KG1 (cell line): ENCODE measurements at regions not wholly inside any gene's neighbourhood (a gene's known extent, or its start where the extent isn't known, plus 50 kb on each side); places are given as distances from the start of the nearest gene placed in this dataset.
"Not testable (repeated sequence)": the region's sequence is repeated elsewhere in the genome, so short reads cannot be mapped to it uniquely, and the experiment has no call there.

Source experiments
- DNase-seq: peaks from one replicate; lab custom pipeline; 2025; lab: John Stamatoyannopoulos, UW

DNA sequence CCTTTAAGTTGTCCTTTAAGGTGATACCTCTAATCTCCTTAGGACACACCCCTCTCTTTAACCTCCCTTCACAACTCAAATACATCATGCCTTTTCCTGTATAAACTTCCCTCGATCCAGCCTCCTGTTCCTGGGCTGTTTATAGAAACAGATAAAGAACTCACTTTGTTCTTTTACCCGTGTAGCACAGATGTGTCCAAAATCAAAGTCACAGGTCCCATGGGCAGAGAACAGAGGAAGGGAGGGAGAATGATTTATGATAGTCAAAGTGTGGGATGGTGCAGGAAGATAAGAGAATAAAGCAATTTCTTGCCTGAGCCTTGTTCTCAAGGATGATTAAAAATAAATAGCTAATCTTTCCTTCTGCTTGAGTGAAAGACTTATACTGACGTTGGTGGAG is 50.3 kb upstream of the CABCOCO1 start:
- DNase-seq = no peak

GRCh38 chr10:61612009-61612408 is 50.7 kb upstream of the CABCOCO1 start:
- no peak for DNase-seq

DNA sequence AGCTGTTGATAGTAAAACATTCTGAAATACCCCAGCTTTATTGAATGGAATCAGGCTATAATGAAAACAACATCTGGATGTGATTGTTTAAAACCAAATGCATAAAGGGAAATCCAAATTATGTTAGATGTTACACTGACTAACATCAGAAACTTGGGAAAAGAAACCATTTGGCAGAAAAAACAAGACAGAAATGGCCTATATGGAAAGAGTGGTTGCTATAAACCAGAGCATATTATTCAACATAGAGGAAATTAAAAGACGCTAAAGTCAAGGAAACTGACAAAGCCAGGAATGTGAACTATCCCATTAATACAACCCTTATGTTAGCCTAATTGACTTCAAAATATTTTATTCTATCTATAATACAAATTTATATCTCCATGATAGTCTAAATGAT is 53.0 kb upstream of the CABCOCO1 start:
- no peak for DNase-seq

- no peak for DNase-seq
These were observed 54.3 kb upstream of the CABCOCO1 start for GRCh38 chr10:61608255-61609033.

DNA sequence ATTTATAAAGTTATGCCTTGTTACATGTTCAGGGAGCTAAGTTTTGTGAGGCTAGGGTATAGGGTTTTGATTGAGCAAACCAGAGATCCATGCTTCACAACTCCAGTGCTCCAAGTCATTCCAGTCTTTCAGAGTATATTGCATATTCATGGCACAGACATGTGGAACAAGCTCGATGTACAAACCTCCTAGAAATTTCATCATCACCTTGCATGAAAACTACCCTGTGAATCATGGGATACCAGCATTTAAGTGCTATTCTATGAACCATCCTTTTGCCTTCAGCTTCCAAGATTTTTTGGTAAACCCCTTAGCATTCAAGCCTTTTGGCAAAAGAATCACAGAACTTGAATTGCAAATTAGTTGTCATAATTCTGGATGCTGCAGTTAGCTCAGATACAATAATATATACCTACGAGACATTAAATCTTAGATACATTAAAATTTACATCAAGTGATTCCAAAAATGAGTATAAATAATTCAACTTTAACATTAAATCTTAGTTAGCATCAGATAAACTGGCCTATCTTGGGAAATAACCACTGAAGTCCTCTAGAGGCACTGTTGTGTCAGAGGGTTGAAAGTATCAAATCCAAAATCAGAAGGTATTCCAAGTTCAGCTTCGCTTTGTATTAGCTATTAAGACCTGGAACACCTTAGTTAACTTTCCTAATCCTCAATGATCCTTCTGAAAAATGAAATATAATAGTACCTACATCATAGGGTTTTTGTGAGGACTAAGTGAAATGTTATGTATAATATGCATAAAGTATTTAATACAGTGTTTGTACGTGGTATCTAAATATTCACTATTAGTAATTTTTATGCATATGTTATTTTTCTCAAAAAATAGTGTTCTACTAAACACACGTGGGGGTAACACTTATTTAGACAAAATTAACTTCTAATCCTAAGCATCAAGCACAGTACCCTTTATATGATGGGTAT is 55.5 kb upstream of the CABCOCO1 start:
- peak; percentile 1 for DNase-seq

DNA sequence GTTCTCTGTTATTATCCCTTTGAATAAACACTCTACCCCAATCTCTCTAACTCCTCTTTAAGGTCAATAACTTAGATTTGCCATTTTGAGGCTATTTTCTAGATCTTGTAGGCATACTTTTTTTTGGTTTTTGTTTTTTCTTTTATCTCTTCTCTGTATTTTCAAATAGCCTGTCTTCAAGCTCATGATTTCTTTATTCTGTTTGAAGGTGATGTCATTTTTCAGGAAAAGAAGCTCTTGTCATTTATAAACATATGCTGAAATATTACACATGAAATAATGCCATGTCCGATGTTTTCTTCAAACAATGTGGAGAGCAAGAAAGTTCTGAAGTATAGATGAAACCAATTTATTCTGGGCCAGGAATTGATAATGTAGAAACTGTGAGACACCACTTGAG is 57.5 kb upstream of the CABCOCO1 start:
- no peak for DNase-seq

DNA sequence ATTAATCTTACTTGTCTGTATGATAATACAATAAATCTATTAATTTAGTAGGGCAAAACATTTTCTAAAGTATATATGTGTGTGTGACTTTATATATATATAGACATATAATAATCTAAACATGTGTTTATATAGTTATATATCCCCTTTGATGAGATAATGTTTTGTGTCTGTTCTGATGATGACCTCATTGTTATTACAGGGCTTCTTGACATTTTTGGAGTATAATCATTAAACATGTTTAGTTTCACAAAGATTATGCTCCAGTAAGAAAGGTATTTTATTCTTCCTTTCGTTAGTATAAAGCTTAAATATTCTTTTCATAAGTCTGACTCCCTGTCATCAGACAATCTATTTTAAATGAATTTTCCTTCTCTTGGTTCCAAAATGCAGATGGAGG is 62.3 kb upstream of the CABCOCO1 start:
- no peak for DNase-seq

DNA sequence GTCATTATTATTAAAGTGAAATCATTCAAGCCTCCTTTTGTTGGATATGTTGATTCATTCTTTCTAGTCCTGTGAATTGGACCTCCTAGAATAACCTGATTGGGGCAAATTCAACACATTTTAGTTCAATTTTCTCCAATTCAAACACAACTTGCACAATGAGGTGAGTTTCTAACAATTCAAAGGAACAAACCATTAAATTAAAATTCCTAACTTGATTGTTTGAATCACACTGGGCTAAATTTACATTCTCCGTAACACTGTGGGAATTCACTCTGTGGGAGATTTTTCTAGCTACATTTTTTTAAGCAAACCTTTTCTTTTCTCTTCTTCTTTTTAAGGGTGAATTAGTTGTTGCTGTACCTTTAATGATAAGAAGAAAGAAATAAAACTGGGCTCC is 68.3 kb upstream of the CABCOCO1 start:
- no peak for DNase-seq

DNA sequence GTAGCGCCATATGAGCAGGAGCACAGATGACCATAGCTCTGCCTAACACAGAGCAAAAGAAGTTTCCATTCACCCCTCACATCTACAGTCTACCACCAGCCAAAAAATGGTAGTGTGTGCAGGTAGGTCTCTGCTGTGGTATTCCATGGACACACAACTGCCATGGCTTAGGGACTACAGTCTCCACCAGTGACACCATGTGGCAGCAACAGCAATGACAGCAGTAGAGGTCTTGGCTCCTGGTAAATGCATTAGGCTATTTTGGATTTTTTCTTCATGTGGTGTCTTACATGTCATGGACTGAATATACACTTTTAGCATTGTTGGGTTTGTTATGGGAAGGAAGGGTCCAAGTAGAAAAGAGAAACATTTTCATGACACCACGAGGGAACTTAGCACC is 70.1 kb upstream of the CABCOCO1 start:
- no peak for DNase-seq

- no peak for DNase-seq
These were observed 73.0 kb upstream of the CABCOCO1 start for GRCh38 chr10:61589547-61590243.

GRCh38 chr10:61588770-61589211 is 73.9 kb upstream of the CABCOCO1 start:
- DNase-seq = no peak

GRCh38 chr10:61586829-61587228 is 75.9 kb upstream of the CABCOCO1 start:
- DNase-seq = no peak

- no peak for DNase-seq
These were observed 82.1 kb upstream of the CABCOCO1 start for GRCh38 chr10:61580608-61581007.

DNA sequence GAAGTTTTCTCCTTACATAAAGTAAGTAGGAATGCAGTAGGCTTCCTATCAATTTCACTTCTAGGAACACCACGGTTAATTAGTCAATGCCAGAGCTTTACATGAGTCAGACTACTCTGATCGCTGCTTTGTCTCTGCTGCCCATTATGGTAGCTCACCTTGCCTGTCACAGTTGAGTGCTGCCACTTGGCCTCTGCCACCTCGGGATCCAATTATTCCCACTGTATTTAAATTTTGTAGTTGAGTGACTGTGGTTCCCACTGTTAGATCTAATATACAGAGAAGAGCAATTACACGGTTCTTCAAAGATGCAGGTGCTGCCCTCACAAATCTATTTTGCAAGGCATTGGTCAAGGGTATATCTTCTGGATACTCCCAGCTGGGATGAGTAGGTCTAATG is 92.5 kb upstream of the CABCOCO1 start:
- DNase-seq = not testable (repeated sequence)

DNA sequence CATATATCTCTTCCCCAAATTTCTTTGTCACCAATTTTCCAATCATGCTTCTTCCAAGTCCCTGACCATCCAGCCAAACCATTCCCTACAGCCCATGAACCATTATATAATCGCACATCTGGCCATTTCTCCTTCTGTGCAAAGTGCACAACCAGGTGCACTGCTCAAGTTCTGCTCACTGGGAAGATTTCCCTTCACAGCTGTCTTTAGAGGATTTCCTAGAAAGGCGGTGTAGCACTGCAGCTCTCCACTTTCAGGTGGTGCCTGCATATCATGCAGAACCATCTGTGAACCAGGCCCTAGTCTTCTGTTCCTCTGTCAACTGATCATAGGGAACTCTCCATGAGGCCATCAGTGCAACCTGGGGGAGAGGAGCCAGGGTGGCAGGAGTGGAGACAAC is 95.0 kb upstream of the CABCOCO1 start:
- DNase-seq = no peak

DNA sequence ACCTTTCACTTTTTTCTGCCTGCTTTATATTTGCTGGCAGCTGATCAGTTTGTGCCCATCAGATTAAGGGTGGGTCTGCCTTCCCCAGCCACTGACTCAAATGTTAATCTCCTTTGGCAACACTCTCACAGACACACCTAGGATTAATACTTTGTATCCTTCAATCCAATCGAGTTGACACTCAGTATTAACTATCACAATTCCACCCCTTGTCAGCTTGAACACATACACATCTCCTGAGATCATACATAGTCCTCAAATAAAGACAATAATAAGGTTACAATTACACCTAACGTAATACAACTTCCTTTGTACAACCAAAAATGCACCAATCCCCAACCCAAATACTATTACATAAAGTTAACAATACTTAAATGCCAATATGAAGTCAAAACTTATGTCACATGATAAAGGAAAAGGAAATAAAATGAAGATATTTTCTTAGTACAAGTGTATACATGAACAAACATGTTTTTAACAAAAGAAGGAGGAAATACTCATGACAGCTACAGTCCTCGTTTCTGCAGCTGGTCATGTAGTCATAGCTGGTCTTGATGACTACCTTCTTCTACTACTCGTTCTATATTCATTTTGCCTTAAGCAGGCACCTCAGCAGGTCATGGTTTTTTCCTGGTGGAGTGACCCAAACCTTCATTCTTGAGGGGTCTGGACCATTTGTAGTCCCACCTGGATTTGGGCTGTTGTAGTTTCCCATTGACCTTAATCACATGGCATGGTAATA is 96.7 kb upstream of the CABCOCO1 start:
- DNase-seq = no peak

- no peak for DNase-seq
These were observed 98.3 kb upstream of the CABCOCO1 start for GRCh38 chr10:61564444-61564843.

GRCh38 chr10:61559615-61560014 is 103.1 kb upstream of the CABCOCO1 start:
- no peak for DNase-seq

- DNase-seq = no peak
These were observed 104.5 kb upstream of the CABCOCO1 start for GRCh38 chr10:61558188-61558587.

GRCh38 chr10:61554925-61555324 is 101.7 kb upstream of the TMEM26 start:
- DNase-seq = no peak

- DNase-seq = no peak
These were observed 96.7 kb upstream of the TMEM26 start for GRCh38 chr10:61549861-61550260.

- no peak for DNase-seq
These were observed 95.2 kb upstream of the TMEM26 start for GRCh38 chr10:61548364-61548763.
